ENCODE measurements at regions not wholly inside any gene's neighbourhood (a gene's known extent, or its start where the extent isn't known, plus 50 kb on each side); places are given as distances from the start of the nearest gene placed in this dataset.

DNA sequence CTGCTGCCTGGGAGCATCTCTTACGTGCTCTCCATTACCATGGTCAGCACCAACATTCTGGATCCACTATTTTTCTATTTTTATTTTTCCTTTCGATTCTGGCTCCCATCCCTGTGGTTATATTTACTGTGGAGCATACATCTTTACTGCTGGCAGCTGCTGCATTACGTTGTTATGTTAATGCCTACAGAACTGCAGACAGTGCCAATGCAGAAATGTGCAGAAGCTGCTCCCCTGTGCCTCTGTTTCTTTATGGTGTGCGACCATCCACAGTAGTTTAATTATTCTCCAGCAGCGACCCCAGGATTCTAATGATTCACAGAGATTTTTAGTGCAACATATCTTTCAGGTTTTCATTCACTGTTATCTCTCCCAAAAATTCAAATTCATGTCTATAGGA lies 911.7 kb upstream of the SLITRK6 start:
- 78% methylated on average over 5 of the region's 5 CpGs for WGBS (ENCODE audit: low lambda C conversion rate, missing lambda C conversion rate)
- no peaks in the 10 kb centered on the region for H4K20me1 ChIP-seq (ENCODE audit: insufficient read depth, poor library complexity, severe bottlenecking)
- TF ChIP-seq, protein P1, sequence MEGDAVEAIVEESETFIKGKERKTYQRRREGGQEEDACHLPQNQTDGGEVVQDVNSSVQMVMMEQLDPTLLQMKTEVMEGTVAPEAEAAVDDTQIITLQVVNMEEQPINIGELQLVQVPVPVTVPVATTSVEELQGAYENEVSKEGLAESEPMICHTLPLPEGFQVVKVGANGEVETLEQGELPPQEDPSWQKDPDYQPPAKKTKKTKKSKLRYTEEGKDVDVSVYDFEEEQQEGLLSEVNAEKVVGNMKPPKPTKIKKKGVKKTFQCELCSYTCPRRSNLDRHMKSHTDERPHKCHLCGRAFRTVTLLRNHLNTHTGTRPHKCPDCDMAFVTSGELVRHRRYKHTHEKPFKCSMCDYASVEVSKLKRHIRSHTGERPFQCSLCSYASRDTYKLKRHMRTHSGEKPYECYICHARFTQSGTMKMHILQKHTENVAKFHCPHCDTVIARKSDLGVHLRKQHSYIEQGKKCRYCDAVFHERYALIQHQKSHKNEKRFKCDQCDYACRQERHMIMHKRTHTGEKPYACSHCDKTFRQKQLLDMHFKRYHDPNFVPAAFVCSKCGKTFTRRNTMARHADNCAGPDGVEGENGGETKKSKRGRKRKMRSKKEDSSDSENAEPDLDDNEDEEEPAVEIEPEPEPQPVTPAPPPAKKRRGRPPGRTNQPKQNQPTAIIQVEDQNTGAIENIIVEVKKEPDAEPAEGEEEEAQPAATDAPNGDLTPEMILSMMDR (IDR thresholded peaks at IDR 0.05; ENCODE audit: poor library complexity), result no peak
- no peak for TF ChIP-seq EZH2 (IDR thresholded peaks at IDR 0.05; ENCODE audit: borderline replicate concordance)
- TF ChIP-seq EZH2phosphoT487 (IDR thresholded peaks at IDR 0.05; ENCODE audit: low read depth, severe bottlenecking, unreplicated experiment), result no peak
- H3K4me2 ChIP-seq, result no peak overlapping the region
- H3K9me2 ChIP-seq (replicated peaks; ENCODE audit: insufficient read depth), result no peaks in the 10 kb centered on the region
- no peaks in the 10 kb centered on the region for H3K9me3 ChIP-seq (ENCODE audit: low read depth)
- no peaks in the 10 kb centered on the region for H3K79me2 ChIP-seq
- no peak overlapping the region for H3K4me3 ChIP-seq
- H3K27ac ChIP-seq, result no peak overlapping the region
- H3K27me3 ChIP-seq, result no peaks in the 10 kb centered on the region
- no peaks in the 10 kb centered on the region for H3K4me1 ChIP-seq (ENCODE audit: insufficient read depth)
- no peaks in the 10 kb centered on the region for H3K36me3 ChIP-seq (replicated peaks; ENCODE audit: insufficient read depth, low read depth)
- no peak overlapping the region for H2AFZ ChIP-seq
- DNase-seq (ENCODE audit: low spot score), result no peak

DNA sequence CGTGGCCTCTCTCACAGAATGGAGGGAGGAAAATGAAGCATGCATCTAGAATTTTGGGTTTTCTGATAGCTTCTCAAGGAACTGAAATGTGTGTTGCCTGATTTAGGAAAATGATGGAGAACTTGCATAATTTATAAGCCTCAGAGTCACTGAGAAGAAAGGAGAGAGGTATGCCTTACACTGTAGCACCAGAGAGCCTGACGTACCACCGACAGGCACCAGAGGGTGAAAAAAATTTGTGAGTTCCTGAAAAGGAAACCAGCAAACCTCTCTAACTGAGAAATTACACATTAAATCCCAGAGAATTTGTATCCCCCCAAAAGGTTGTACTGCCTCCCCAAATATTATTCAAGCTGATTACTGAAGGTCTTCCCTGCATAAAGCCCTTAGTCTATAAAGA lies 915.3 kb upstream of the SLITRK6 start:
- no peak for TF ChIP-seq EZH2phosphoT487 (IDR thresholded peaks at IDR 0.05; ENCODE audit: low read depth, severe bottlenecking, unreplicated experiment)
- TF ChIP-seq EZH2 (IDR thresholded peaks at IDR 0.05; ENCODE audit: borderline replicate concordance), result no peak
- TF ChIP-seq, protein P1 (IDR thresholded peaks at IDR 0.05; ENCODE audit: poor library complexity), result no peak

DNA sequence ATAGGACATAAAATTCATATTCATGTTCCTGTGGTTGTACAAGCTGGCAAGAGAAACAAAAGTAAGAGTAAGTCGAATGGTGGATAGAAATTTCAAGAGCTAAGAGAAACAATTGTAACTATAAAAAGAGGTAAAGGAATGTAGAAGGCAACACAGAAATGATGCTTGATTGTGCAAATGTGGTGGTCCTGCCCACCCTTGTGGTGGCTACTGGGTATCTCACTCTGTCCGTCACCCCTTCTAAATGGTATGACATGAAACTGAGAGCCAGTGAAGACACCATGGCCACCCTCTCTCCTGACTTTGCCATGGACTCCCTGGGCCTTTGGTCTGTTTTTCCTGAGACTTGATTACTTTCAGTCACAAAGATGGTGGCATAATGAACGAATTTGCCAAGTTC lies 925.9 kb upstream of the SLITRK6 start:
- no peaks in the 10 kb centered on the region for H3K36me3 ChIP-seq (replicated peaks; ENCODE audit: insufficient read depth, low read depth)
- H3K4me3 ChIP-seq, result no peak overlapping the region
- H3K79me2 ChIP-seq, result no peaks in the 10 kb centered on the region
- no peaks in the 10 kb centered on the region for H3K9me3 ChIP-seq (ENCODE audit: low read depth)
- WGBS (ENCODE audit: low lambda C conversion rate, missing lambda C conversion rate), result 62% methylated on average over 3 of the region's 3 CpGs
- H3K9me2 ChIP-seq (replicated peaks; ENCODE audit: insufficient read depth), result no peaks in the 10 kb centered on the region
- H2AFZ ChIP-seq, result no peak overlapping the region
- H4K20me1 ChIP-seq (ENCODE audit: insufficient read depth, poor library complexity, severe bottlenecking), result no peaks in the 10 kb centered on the region
- TF ChIP-seq EZH2phosphoT487 (IDR thresholded peaks at IDR 0.05; ENCODE audit: low read depth, severe bottlenecking, unreplicated experiment), result no peak
- TF ChIP-seq EZH2 (IDR thresholded peaks at IDR 0.05; ENCODE audit: borderline replicate concordance), result no peak
- TF ChIP-seq, protein P1 (IDR thresholded peaks at IDR 0.05; ENCODE audit: poor library complexity), result no peak
- H3K4me1 ChIP-seq (ENCODE audit: insufficient read depth), result no peaks in the 10 kb centered on the region
- no peak overlapping the region for H3K4me2 ChIP-seq
- H3K27me3 ChIP-seq, result no peaks in the 10 kb centered on the region
- no peak overlapping the region for H3K27ac ChIP-seq
- DNase-seq (ENCODE audit: low spot score), result no peak

More for the DNA sequence above, 915.3 kb upstream of the SLITRK6 start:
- H3K4me1 ChIP-seq (ENCODE audit: insufficient read depth), result no peaks in the 10 kb centered on the region
- no peaks in the 10 kb centered on the region for H3K27me3 ChIP-seq
- no peak overlapping the region for H3K4me2 ChIP-seq
- no peaks in the 10 kb centered on the region for H3K9me3 ChIP-seq (ENCODE audit: low read depth)
- 87% methylated on average over 3 of the region's 3 CpGs for WGBS (ENCODE audit: low lambda C conversion rate, missing lambda C conversion rate)
- no peaks in the 10 kb centered on the region for H3K36me3 ChIP-seq (replicated peaks; ENCODE audit: insufficient read depth, low read depth)
- no peak overlapping the region for H3K4me3 ChIP-seq
- DNase-seq (ENCODE audit: low spot score), result no peak
- no peaks in the 10 kb centered on the region for H3K9me2 ChIP-seq (replicated peaks; ENCODE audit: insufficient read depth)
- H3K79me2 ChIP-seq, result no peaks in the 10 kb centered on the region
- H3K27ac ChIP-seq, result no peak overlapping the region
- H2AFZ ChIP-seq, result no peak overlapping the region
- H4K20me1 ChIP-seq (ENCODE audit: insufficient read depth, poor library complexity, severe bottlenecking), result no peaks in the 10 kb centered on the region

DNA sequence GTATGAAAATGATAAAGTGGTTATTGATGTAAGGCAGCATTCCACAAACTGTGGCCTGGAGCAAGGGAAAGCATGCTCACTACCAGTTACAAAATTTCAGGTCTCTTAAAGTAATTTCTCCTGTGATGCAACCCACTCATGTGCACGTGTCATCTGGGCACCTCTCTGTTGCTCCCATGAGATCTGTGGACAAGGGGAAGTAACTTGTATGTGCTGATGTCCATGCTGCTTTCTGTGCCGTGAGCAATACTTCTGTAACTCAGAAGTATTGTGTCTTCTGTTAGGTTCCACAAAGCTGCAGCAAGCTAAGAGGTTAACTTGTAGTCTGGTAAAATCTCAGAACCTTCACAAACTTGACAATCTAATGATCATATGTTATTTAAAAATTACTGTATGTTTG lies 930.0 kb upstream of the SLITRK6 start:
- Histone ChIP-seq H3K4me1 (ENCODE audit: insufficient read depth) (no peaks in the 10 kb centered on the region), H4K20me1 (ENCODE audit: insufficient read depth, poor library complexity, severe bottlenecking) (no peaks in the 10 kb centered on the region), H3K4me2 (no peak overlapping the region), H3K27ac (no peak overlapping the region), H3K36me3 (replicated peaks; ENCODE audit: insufficient read depth, low read depth) (no peaks in the 10 kb centered on the region), H2AFZ (no peak overlapping the region), H3K79me2 (no peaks in the 10 kb centered on the region), H3K9me2 (replicated peaks; ENCODE audit: insufficient read depth) (no peaks in the 10 kb centered on the region), H3K9me3 (ENCODE audit: low read depth) (no peaks in the 10 kb centered on the region), H3K4me3 (no peak overlapping the region), H3K27me3 (no peaks in the 10 kb centered on the region)
- no peak for TF ChIP-seq EZH2 (IDR thresholded peaks at IDR 0.05; ENCODE audit: borderline replicate concordance)
- TF ChIP-seq, protein P1 (IDR thresholded peaks at IDR 0.05; ENCODE audit: poor library complexity), result no peak
- no peak for TF ChIP-seq EZH2phosphoT487 (IDR thresholded peaks at IDR 0.05; ENCODE audit: low read depth, severe bottlenecking, unreplicated experiment)
- DNase-seq (ENCODE audit: low spot score), result no peak
- 74% methylated on average over 2 of the region's 2 CpGs for WGBS (ENCODE audit: low lambda C conversion rate, missing lambda C conversion rate)

All from hepatocyte (in vitro differentiated cells).